ENCODE measurements at regions not wholly inside any gene's neighbourhood (a gene's known extent, or its start where the extent isn't known, plus 50 kb on each side); places are given as distances from the start of the nearest gene placed in this dataset.

DNA sequence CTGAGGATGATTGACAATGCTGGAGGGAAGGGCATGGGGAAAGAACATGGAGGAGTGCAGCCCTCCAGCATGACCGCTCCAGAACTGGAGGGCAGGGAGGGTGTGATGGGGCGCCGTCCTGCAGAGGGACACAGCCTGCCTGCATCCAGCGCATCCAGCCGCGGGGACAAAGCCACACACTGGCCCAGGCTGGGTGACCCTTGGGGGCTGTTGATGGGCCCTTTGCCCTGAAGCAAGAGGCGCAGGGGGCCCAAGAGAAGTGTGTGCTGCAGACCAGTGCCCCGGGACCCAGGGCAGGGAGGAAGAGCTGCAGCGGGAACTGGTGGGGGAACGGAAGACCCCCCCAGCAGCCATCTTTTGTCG lies 169.8 kb upstream of the PPP1R26 start:
- H3K27ac Mint-ChIP-seq: no peak overlapping the region
- H3K9me3 Mint-ChIP-seq: peaks cover 7 to 9% of the 10 kb centered on the region in 2 donors

DNA sequence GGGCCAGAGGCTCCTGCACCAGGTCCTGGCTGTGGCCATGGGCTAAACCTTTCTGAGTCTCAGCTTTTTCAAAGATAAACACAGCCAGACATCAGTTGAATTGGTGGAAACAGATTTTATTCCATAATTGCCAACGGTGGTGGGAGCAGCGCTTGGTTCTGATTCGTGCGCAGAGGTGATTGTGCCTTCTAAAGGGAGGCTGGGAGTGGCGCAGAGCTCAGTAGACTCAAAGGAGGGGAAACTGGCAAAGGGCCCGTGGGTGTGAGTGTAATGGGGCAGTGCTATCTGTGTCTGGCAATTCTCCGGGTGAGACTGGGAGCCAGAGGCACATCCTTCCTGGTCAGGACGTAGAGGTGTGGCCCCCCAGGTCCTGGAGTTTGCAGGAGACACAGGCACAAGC lies 169.4 kb upstream of the PPP1R26 start:
- Mint-ChIP-seq H3K27me3 (ENCODE audit: low read depth) (peaks cover 16% of the 10 kb centered on the region), H3K27ac (no peak overlapping the region), H3K4me1 (ENCODE audit: low read depth) (no peaks in the 10 kb centered on the region), H3K9me3 (peaks cover 7 to 9% of the 10 kb centered on the region in 2 donors), H3K36me3 (ENCODE audit: insufficient read depth in 2 of 2) (peaks cover 2 to 5% of the 10 kb centered on the region in 2 donors), H3K4me3 (no peak overlapping the region)
- ATAC-seq (replicated peaks in 1 of 2) (no peak), DNase-seq (no peak)

More for the DNA sequence above, 169.8 kb upstream of the PPP1R26 start:
- Mint-ChIP-seq H3K4me3 (no peak overlapping the region), H3K4me1 (ENCODE audit: low read depth) (no peaks in the 10 kb centered on the region), H3K36me3 (ENCODE audit: insufficient read depth in 2 of 2) (peaks cover 2 to 5% of the 10 kb centered on the region in 2 donors), H3K27me3 (ENCODE audit: low read depth) (peaks cover 16% of the 10 kb centered on the region)
- ATAC-seq (replicated peaks in 1 of 2) (no peak), DNase-seq (no peak)

DNA sequence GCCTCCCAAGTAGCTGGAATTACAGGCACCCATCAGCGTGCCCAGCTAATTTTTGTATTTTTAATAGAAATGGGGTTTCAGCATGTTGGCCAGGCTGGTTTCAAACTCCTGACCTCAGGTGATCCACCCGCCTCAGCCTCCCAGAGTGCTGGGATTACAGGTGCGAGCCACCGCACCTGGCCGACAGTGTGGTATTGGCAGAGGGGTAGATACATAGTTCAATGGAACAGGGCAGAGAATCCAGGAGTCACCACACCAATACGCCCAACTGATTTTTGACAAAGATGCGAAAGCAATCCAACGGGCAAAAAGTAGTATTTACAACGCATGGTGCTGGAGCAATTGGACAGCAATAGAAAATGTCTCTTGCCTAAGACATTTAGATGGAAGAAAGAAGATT lies 164.0 kb upstream of the PPP1R26 start:
- Mint-ChIP-seq H3K4me3 (no peak overlapping the region), H3K27me3 (ENCODE audit: low read depth) (peaks cover 9% of the 10 kb centered on the region), H3K9me3 (peaks cover 7% of the 10 kb centered on the region in 2 donors), H3K27ac (no peak overlapping the region), H3K4me1 (ENCODE audit: low read depth) (no peaks in the 10 kb centered on the region), H3K36me3 (ENCODE audit: insufficient read depth in 2 of 2) (peaks cover 2 to 5% of the 10 kb centered on the region in 2 donors)
- DNase-seq (no peak), ATAC-seq (replicated peaks in 1 of 2) (no peak)

DNA sequence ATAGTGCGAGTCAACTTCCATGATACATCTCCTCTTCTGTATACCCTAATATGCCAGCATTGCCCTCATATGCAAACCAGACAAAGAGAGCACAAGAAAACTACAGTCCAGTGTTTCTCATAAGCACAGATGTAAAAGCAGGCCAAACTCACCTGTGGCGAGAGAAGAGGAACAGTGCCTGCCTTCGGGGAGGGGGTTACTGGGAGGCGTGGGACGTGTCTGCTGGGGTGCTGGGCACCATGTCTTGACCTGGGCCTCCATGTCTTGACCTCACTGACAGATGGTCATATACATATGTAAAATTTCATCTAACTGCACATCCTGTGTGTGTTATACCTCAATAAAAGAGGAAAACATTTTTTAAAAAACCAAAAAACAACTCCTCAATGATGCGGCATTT lies 159.3 kb upstream of the PPP1R26 start:
- Mint-ChIP-seq H3K27ac (no peak overlapping the region), H3K27me3 (ENCODE audit: low read depth) (no peaks in the 10 kb centered on the region), H3K4me1 (ENCODE audit: low read depth) (no peaks in the 10 kb centered on the region), H3K4me3 (no peak overlapping the region), H3K9me3 (no peaks in the 10 kb centered on the region), H3K36me3 (ENCODE audit: insufficient read depth in 2 of 2) (no peaks in the 10 kb centered on the region)
- no peak for DNase-seq
- no peak for ATAC-seq (replicated peaks in 1 of 2)

DNA sequence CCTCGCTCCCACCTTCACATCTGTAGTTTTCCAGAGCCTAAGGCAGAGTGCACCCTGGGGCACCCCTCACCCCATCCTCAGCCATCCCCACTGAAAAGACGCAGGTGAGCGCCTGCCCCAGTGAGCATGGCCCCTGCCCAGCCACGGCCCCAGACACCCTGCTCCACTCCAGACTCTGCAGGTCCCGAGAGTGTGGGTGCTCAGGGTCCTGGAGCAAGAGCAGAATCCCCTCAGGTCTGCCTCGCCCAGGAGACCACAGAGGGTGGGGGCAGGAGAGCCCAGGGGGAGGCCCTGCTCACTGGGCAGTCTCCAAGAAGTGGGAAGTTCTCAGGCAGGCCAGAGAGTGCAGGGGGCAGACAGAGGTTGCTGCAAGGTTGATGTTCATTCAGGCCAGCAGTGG lies 158.6 kb upstream of the PPP1R26 start:
- DNase-seq (no peak), ATAC-seq (replicated peaks in 1 of 2) (no peak)
- Mint-ChIP-seq H3K27ac (no peak overlapping the region), H3K36me3 (ENCODE audit: insufficient read depth in 2 of 2) (no peaks in the 10 kb centered on the region), H3K9me3 (no peaks in the 10 kb centered on the region), H3K4me1 (ENCODE audit: low read depth) (no peaks in the 10 kb centered on the region), H3K4me3 (no peak overlapping the region), H3K27me3 (ENCODE audit: low read depth) (no peaks in the 10 kb centered on the region)

DNA sequence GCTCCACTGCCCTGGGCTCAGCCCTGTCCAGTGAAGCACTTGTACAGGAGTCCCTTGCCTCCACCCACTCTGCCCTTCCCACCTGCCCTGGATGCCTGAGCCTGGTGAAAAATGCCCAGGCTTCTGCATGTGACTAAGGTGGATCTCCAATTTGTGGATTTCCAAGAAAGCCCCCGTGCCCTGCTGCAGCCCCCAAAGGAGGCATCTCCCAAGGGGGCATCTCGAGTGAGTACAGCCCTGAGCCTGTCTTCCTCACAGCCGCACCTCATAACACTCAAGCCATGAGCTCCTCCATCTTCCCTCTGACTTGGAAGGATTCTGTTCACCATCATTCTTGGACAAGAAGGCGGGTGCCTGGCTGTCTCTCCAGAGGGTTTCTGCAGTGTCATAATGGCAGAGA lies 158.0 kb upstream of the PPP1R26 start:
- Mint-ChIP-seq H3K4me3 (no peak overlapping the region), H3K36me3 (ENCODE audit: insufficient read depth in 2 of 2) (no peaks in the 10 kb centered on the region), H3K4me1 (ENCODE audit: low read depth) (no peaks in the 10 kb centered on the region), H3K27ac (no peak overlapping the region), H3K9me3 (no peaks in the 10 kb centered on the region), H3K27me3 (ENCODE audit: low read depth) (no peaks in the 10 kb centered on the region)
- no peak for ATAC-seq (replicated peaks in 1 of 2)
- no peak for DNase-seq

DNA sequence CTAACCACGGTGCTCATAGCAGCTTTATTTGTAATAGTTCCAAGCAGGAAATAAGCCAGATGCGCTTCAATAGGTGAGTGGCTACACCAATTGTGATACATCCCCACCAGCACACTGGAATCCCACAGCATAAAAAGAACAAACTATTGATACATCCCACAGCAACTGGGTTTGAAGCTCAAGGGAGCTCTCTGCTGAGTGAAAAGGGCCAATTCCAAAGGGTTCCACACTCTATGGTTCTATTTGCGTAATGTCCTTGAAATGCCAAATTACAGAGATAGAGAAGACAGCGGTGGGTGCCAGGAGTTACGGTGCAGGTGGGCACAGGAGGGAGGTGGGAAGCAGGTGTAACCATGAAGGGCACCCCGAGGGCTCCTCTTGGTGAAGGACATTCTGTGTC lies 155.3 kb upstream of the PPP1R26 start:
- ATAC-seq (replicated peaks in 1 of 2) (no peak), DNase-seq (no peak)
- Mint-ChIP-seq H3K4me1 (ENCODE audit: low read depth) (no peaks in the 10 kb centered on the region), H3K27me3 (ENCODE audit: low read depth) (no peaks in the 10 kb centered on the region), H3K9me3 (no peaks in the 10 kb centered on the region), H3K36me3 (ENCODE audit: insufficient read depth in 2 of 2) (no peaks in the 10 kb centered on the region), H3K4me3 (no peak overlapping the region), H3K27ac (no peak overlapping the region)

DNA sequence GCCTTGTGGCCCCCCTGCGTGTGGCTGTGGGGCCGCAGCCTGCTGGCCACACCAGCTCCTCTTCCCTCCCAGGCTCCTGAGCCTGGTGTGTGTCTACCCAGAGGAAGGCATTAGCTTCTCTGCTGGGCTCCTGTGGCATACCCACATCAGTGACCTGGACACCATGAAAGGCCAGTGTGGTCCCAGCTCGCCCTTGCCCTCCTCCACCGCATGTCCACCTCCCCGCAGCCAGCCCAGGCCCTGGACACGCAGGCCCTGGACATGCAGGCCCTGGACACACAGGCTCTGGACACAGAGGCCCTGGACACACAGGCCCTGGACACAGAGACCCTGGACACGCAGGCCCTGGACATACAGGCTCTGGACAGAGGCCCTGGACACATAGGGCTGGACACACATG lies 153.4 kb upstream of the PPP1R26 start:
- ATAC-seq (replicated peaks in 1 of 2) (no peak), DNase-seq (no peak)
- no peak overlapping the region for H3K4me3 Mint-ChIP-seq
- H3K4me1 Mint-ChIP-seq (ENCODE audit: low read depth): no peaks in the 10 kb centered on the region
- no peak overlapping the region for H3K27ac Mint-ChIP-seq
- H3K9me3 Mint-ChIP-seq: no peaks in the 10 kb centered on the region
- H3K27me3 Mint-ChIP-seq (ENCODE audit: low read depth): no peaks in the 10 kb centered on the region
- no peaks in the 10 kb centered on the region for H3K36me3 Mint-ChIP-seq (ENCODE audit: insufficient read depth in 2 of 2)

DNA sequence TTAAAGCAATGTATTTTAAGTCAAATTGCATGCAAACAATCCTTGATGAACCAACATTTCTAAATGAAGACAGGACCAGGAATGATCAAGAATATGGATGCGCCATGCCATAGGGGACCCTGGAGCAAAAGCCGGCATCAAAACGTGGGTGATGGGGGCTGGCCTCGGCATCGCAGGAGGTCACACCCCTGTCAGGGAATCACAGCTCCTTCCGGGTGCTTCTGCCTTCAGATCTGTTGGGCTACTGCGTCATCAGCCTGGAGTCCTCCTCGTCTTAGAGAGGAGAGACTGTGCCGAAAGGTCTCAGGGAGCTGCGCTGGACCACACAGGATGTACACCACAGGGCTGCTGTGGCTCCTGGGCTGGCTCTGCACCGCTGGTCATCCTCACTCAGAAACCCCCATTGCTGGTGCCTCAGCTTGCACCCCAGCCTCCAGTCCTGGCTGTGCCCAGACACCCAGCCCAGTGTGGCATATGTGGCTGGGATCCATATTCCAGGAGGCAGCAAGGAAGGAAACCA lies 152.9 kb upstream of the PPP1R26 start:
- Mint-ChIP-seq H3K4me1 (ENCODE audit: low read depth) (no peaks in the 10 kb centered on the region), H3K27ac (no peak overlapping the region), H3K36me3 (ENCODE audit: insufficient read depth in 2 of 2) (no peaks in the 10 kb centered on the region), H3K4me3 (no peak overlapping the region), H3K9me3 (no peaks in the 10 kb centered on the region), H3K27me3 (ENCODE audit: low read depth) (no peaks in the 10 kb centered on the region)
- DNase-seq (no peak), ATAC-seq (replicated peaks in 1 of 2) (no peak)

DNA sequence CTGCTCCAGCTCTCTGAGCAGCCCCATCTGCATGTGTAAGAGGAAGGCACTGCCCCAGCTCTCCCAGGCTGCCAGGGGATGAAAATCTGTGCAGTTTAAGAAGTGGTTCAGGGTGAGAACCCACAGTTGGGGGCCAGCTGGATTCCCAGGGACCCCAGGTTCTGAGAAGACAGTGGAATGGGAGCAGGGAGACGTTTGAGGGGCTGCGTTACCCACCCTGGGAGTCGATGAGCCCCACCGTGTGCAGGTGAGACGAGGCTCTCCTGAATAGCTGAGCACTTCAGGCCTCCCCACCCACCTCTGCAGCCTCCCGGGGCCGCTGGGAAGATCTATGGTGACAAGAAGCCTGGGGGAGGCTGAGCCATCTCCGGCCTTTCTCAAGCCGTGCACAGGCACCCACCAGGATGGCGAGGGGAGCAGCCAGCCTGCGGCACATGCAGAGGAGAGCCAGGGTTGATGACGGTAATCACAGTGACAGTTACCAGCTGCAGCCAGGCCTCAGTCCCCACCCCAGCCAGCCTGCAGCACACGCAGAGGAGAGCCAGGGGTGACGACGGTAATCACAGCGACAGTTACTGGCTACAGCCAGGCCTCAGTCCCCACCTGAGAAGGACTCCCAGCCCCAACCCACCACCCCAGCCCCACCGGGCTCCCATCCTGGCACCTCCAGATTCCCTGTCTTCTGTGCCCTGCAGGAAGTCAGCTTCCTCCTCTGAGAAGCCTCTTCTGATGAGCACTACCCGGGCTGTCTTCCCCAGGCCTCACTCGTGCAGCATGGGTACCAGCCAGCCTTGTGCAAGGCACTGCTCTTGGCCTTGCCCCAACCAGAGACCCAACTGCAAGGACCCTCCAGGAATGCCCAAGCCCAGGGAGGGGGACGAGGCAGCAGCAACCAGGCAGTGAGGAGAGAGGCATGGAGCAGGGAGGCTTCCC lies 150.8 kb upstream of the PPP1R26 start:
- DNase-seq (no peak), ATAC-seq (replicated peaks in 1 of 2) (no peak)
- no peaks in the 10 kb centered on the region for H3K9me3 Mint-ChIP-seq
- H3K27me3 Mint-ChIP-seq (ENCODE audit: low read depth): no peaks in the 10 kb centered on the region
- H3K27ac Mint-ChIP-seq: no peak overlapping the region
- H3K4me1 Mint-ChIP-seq (ENCODE audit: low read depth): no peaks in the 10 kb centered on the region
- H3K4me3 Mint-ChIP-seq: no peak overlapping the region
- H3K36me3 Mint-ChIP-seq (ENCODE audit: insufficient read depth in 2 of 2): no peaks in the 10 kb centered on the region

DNA sequence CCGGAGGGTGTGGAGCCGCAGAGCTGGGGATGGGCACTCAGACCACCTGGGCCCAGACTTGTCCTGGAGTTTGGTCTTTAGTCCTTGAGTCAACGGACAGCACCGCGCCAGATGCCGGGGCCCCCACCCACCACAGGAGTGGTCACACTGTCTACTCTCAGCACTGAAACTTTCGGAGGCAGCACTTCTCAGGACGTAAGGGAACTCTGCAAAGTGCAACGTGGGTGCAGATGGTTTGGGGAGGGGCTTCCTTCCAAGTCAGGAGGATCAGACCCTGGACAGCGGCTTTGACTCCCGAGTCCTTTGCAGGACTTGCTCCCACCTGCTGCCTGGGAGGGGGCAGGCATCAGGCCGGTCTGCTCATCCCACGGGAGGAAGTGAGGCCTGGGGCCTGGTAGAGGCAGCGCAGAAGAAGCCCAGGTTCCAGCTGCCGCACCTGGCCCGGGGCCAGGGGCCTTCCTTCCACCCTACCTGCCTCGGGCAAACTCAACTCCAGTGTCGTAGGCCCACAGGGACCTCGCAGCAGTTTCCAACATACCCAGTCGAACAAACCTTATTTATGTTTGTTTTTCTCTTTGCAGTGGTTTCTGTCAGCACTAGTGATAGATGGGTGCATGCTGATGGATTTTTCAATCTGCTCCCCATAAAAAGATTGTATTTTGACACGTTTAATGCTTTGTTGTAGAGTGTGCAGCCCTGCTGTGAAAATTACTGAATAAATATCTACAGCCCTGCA lies 149.8 kb upstream of the PPP1R26 start:
- Mint-ChIP-seq H3K4me1 (ENCODE audit: low read depth) (no peaks in the 10 kb centered on the region), H3K27ac (no peak overlapping the region), H3K4me3 (no peak overlapping the region), H3K9me3 (no peaks in the 10 kb centered on the region), H3K27me3 (ENCODE audit: low read depth) (no peaks in the 10 kb centered on the region), H3K36me3 (ENCODE audit: insufficient read depth in 2 of 2) (no peaks in the 10 kb centered on the region)
- ATAC-seq (replicated peaks in 1 of 2): no peak
- DNase-seq: no peak

DNA sequence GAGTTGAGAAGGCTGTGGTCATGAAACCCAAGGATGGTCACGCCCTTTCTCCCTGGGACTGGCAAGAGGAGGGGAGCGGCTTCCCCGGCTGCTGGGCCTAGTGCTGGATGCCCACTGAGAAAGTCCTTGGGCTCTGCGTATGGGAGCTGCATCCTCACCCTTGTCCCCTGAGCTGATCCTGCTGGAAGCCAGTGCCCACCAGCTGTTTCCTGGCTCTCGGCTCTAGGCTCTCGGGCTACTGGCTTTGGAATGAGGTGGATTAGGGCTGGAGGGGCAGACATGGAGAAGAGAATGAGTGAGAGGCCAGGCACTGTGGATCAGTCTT lies 149.3 kb upstream of the PPP1R26 start:
- DNase-seq (no peak), ATAC-seq (replicated peaks in 1 of 2) (no peak)
- Mint-ChIP-seq H3K4me3 (no peak overlapping the region), H3K27me3 (ENCODE audit: low read depth) (no peaks in the 10 kb centered on the region), H3K9me3 (no peaks in the 10 kb centered on the region), H3K36me3 (ENCODE audit: insufficient read depth in 2 of 2) (no peaks in the 10 kb centered on the region), H3K27ac (no peak overlapping the region), H3K4me1 (ENCODE audit: low read depth) (no peaks in the 10 kb centered on the region)

DNA sequence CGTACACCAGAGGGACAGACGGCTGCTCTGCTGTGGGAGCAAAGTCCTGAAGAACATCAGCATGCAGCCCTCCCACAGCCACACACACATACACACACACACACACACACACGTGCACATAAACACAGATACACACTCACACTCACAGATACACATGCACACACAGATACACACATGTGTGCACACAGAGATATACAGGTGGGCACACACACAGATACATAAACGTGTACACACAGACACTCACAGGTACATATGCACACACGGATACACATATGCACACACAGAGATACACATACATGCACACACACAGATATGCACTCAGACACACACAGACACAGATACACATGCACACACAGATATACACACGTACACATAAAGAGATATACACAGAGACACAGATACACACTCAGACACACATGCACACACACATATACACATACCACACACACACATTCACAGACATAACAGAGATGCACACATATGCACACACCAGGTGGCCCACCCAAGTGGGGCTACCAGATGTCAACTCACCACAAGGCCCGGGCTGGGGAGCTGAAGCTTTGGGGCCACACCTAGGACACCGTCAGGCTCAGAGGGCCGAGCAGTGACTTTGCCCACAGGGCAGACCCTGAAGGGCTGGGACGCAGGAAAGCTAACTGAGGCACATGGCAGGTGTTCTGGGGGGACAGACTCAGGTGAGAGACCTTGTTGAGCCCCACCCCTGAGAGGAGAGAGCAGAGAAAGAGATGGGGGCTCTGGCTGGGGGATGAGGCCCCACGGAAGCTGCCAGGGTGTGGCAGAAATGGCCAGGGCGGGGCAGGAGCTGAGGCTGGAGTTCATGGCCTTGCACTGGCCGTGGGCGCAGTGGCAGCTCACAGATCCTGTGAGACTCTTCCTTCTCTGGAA lies 148.6 kb upstream of the PPP1R26 start:
- DNase-seq (no peak), ATAC-seq (replicated peaks in 1 of 2) (no peak)
- H3K4me3 Mint-ChIP-seq: no peak overlapping the region
- no peaks in the 10 kb centered on the region for H3K4me1 Mint-ChIP-seq (ENCODE audit: low read depth)
- no peaks in the 10 kb centered on the region for H3K36me3 Mint-ChIP-seq (ENCODE audit: insufficient read depth in 2 of 2)
- H3K9me3 Mint-ChIP-seq: no peaks in the 10 kb centered on the region
- no peaks in the 10 kb centered on the region for H3K27me3 Mint-ChIP-seq (ENCODE audit: low read depth)
- no peak overlapping the region for H3K27ac Mint-ChIP-seq

All from activated T-cell treated with anti-CD3 and anti-CD28 coated beads, Interleukin-2, amount 50 U/mL, for 72 hours (primary cell).